Hepatocyte (in vitro differentiated cells): ENCODE measurements at regions not wholly inside any gene's neighbourhood (a gene's known extent, or its start where the extent isn't known, plus 50 kb on each side); places are given as distances from the start of the nearest gene placed in this dataset.

ENCODE experiments used
- EZH2 ChIP-seq: fragments of 200-600 bp; sonication (generic); IDR thresholded peaks from 2 replicates; pipeline ENCODE4 v1.6.1; 2016; ENCODE audit warnings: antibody characterized with exemption, mild to moderate bottlenecking, borderline replicate concordance
- EZH2phosphoT487 ChIP-seq: fragments of 200-600 bp; sonication (generic); IDR thresholded peaks from one replicate; pipeline ENCODE4 v1.6.1; 2018; ENCODE audit warnings: antibody characterized with exemption, mild to moderate bottlenecking, low read depth, moderate library complexity; ENCODE audit not compliant: unreplicated experiment, severe bottlenecking
- TF ChIP-seq, protein P1 (sequence below): fragments of 200-600 bp; sonication (generic); IDR thresholded peaks from 2 replicates; pipeline ENCODE4 v1.5.1; 2016; ENCODE audit warnings: antibody characterized with exemption, mild to moderate bottlenecking; ENCODE audit not compliant: poor library complexity

DNA sequence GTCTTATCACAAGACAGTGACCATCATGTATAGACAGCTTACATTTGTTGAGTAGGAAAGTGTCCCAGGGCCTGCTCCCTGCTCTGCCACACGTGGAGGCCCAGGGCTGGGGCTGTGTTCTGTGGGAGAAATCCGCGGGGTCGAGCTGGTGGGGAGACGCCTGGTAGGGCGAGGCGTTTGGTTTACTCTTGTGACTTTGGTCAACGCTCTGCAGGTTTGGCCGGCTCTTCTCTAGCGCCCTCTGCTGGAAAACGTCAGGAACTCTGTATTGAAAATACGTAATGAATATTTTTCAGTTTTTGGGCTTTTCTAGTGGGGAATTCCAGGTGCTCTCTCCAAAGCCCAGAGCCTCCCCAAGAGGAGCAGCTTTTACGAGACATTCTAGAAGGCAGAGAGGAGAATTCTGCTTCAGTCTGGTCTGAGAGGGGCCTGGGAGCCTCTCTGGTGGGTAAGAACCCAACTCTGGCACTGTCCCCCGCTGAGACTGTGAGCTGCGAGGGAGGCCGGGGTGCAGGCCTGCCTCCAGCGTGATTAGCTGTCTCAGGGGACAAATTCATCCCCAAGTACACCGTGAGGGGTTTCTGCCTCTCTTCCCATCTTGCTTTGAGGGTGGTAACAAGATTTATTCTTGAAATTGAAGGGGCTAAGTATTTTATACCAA is 112.6 kb upstream of the RALGAPA2 start:
- TF ChIP-seq, protein P1, sequence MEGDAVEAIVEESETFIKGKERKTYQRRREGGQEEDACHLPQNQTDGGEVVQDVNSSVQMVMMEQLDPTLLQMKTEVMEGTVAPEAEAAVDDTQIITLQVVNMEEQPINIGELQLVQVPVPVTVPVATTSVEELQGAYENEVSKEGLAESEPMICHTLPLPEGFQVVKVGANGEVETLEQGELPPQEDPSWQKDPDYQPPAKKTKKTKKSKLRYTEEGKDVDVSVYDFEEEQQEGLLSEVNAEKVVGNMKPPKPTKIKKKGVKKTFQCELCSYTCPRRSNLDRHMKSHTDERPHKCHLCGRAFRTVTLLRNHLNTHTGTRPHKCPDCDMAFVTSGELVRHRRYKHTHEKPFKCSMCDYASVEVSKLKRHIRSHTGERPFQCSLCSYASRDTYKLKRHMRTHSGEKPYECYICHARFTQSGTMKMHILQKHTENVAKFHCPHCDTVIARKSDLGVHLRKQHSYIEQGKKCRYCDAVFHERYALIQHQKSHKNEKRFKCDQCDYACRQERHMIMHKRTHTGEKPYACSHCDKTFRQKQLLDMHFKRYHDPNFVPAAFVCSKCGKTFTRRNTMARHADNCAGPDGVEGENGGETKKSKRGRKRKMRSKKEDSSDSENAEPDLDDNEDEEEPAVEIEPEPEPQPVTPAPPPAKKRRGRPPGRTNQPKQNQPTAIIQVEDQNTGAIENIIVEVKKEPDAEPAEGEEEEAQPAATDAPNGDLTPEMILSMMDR: peak; percentile 83
- TF ChIP-seq EZH2 (no peak), EZH2phosphoT487 (no peak)
